ENCODE measurements at regions not wholly inside any gene's neighbourhood (a gene's known extent, or its start where the extent isn't known, plus 50 kb on each side); places are given as distances from the start of the nearest gene placed in this dataset.

DNA sequence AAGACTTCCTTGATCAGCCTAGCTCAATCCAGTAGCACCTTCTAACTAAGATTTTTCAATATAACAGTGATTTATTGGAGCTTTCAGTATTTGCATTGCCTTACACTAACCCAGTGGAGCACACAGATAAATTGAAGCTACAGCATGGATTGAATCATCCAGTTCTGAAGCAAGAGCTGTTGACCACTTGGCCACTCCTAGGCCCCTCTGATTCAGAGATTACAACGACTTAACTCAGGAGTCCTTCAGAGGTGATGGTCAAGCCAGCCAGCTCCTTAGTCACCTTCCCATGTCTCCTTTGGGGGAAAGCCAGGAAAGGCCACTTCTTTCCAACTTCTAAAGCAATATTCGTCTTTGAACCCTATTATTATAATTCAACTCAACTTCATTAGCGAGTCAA lies 151.8 kb downstream of the TENT5C start:
- no peak for TF ChIP-seq EZH2 (IDR thresholded peaks at IDR 0.05; ENCODE audit: borderline replicate concordance, low read depth, low read length, severe bottlenecking)
- no peak for TF ChIP-seq CTCF (IDR thresholded peaks at IDR 0.05; ENCODE audit: borderline replicate concordance, extremely low read depth, low read length, poor library complexity, severe bottlenecking)

Data from DND-41 (cell line).